ENCODE measurements at regions not wholly inside any gene's neighbourhood (a gene's known extent, or its start where the extent isn't known, plus 50 kb on each side); places are given as distances from the start of the nearest gene placed in this dataset.
"Not testable (repeated sequence)": the region's sequence is repeated elsewhere in the genome, so short reads cannot be mapped to it uniquely, and the experiment has no call there.

DNA sequence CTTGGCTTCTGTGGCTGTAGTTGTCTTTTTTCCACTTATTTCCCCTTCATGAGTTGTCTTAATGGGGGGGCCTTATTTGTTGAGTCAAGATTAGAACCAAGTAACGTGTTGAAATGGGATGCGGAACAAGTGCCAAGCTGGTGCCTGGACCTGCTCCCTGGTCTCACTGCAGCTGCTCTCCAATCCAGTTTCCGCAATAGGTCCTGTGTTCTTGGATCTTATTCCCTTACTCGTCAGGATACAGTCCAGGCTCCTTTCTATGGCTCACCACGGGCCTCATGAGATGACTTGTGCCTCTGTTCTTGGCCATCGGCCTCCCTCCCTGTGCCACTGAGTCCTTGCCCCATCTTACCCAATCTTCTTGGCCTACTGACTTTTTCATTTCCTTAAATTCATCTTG lies 159.6 kb upstream of the CADM1 start:
- DNase-seq (ENCODE audit: low read depth): no peak

DNA sequence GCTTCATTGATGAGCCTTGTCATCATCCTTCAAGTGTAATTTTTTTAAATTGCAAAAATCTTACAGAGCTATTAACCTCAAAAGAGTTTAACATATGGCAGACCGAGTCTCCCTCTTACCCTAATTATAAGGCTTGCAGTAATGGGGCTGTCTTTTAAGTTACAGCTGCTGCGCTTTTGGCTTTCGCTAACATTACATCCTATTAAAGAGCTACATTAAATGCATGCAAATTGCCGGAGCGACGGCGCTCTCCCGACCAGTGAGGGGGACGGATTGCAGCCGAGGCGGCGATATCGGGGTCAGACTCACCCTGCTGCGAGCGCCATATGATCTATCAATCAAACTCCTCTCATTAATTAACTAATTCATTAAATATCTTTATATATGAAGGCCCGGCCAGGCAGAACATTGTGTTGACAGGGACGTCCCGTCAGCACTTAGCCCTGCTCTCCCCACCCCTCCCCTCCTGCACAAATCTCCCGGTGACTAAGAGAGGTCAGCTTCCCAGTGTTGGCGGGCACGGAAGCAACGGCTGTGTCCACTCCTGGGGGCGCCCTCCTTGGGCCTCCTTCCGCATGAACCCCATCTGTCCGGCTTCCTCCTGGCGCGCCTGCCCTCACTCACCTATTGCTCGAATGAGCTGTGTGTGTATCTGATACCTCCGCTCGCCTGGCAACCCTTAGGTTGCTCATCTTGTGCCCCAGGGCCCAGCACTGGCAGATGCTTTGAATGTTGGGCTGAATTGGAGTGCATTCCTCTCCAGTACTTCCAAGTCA lies 156.0 kb upstream of the CADM1 start:
- DNase-seq (ENCODE audit: low read depth): no peak

DNA sequence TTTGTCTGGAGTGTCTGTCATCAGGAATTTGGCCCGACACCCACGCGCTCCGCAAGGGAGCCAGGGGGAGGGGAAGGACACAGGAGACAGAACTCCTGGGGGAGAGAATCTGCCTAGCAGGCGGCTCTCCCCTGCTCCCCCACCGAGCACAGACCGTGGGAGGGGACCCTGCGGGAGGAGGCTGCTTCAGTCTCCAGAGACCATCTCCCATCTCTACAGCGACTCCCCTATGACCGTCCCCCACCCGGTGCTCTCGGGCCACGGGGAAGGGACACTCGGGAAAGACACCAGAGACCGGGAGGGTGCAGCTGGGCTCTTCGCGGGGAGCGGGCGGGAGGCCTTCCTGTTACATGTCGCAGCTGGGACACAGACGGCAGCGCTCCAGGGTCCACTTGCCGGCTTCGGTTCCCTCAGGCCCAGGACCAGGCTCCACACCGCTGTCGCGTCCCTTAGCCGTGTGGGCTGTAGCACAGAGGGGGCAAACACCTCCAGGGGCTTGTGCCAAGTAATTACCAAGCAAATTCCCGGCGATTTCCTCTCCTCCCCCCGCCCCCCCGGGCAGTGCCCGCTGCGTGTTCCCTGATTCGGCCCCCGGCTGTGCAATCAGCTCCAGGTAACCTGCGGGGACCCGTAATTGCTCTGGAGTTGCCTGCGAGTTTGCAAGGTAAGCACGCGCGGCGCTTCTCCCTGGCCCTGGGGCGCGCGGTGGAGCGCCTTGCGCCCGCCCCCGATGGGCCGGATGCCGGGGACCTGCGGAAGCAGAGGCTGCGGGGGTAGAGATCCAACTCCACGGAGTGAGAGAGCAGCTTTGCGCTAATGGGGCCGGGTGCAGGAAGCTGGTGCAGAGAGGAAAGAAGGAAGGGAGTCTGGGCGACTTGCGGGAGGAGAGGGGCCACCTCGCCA lies 155.1 kb upstream of the CADM1 start:
- DNase-seq (ENCODE audit: low read depth): no peak

DNA sequence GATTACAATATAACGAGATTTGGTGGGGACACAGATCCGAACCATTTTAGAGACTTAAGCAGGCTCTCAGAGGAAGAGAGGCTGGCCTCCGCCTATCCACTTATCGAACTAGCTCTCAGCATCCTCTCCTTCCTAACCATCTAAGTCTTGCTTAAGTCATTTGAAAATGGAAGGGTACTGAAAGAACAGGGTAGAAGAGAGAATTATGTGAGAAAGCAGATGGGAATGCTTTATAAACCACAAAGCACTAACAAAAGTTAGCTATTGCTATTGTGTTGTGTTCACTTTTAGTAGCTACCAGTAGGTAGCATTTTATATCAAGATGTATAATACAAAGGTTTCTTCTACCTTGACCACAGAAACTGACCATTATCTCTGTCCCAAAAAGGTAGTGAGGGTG lies 153.4 kb upstream of the CADM1 start:
- DNase-seq (ENCODE audit: low read depth): no peak

DNA sequence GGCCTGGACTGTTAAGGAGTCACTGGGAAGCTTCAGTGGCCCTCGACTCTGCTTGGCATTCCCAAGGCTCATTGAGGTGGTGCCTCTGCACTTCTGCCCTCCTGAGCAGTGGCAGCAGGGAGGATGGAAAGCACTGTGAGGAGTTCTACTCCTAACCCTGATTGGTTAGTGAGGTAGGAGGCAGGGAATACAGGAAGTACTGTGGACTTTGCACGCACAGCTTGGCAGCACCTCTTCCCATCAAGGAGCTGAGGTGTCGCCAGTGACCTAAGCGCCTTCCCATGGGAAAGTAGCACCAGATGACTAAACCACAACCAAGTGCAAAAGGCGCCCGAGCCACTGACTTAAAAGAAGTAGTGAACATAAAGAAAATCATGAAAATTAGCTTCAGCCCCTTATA lies 152.5 kb upstream of the CADM1 start:
- DNase-seq (ENCODE audit: low read depth): no peak

DNA sequence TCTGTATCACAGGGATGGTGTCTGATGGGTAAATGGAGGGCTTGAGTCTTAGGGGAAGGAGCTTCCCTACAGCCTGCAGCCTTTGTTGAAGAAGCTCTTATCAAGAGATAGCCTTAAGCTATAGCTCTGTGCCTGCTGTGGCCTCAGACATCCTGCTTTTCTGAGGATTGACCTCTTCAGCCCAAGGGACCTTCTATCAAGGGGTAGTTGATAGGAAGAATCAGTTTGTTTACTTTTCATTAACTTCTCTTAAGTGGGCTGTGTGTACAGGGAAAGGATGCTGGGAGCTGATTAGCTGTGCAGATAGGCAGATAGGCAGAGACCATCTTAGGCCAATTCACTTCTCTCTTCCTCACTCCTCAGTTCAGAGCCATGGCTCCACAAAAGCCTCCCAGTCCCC lies 151.8 kb upstream of the CADM1 start:
- DNase-seq (ENCODE audit: low read depth): no peak

DNA sequence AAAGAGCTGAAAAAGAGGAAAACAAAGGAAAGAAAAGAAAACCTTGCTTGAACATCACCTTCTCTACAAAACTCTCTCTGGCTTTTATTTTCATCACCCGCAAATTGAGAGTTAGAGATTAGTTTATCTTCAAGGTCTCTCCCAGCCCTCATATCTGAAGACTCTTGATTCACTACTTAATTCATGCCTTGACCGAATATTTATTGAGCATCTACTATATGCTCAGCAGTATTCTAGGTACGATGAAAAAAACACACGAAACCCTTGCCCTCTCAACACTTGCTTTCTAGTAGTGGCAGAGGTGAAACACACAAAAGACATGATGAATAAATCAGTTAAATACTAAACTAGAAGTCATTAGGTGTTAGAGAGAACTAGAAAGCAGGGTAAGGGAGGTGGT lies 150.6 kb upstream of the CADM1 start:
- no peak for DNase-seq (ENCODE audit: low read depth)

DNA sequence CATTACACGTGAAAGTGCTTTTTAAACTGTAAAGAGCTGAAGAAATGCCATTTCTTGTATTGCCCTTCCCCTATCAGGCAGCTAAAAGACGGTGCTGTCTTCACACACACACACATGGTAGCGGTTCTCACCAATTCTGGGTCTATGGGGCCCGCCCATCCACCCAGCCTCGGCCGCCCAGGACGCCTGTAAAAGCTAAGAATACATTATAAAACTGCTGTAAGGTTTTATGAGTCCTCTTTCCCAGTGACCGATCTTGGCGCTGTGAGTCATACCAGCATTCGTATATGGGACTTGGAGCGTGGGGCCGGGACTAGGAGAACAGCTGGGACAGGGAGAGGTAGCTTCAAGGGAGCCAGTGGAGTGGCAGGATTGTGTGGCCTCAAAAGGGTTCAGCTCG lies 149.7 kb upstream of the CADM1 start:
- no peak for DNase-seq (ENCODE audit: low read depth)

DNA sequence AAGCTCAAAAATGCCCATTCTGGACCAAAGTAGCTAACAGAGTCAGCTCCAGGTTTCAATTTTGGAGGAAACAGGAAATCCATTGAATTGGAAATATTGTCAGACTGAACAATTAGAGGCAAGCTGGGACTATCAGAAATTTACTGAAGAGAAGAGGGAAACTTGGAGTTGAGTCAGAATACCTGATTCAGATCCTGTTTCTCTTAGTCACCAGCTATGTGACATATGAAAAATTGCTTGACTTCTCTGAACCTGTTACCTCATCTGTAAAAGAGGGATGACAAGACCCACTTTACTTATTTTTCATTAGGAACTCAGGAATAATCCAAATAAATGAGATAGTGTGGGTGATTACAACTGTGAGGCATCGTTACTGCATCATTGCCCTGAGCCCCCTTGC lies 148.9 kb upstream of the CADM1 start:
- no peak for DNase-seq (ENCODE audit: low read depth)

DNA sequence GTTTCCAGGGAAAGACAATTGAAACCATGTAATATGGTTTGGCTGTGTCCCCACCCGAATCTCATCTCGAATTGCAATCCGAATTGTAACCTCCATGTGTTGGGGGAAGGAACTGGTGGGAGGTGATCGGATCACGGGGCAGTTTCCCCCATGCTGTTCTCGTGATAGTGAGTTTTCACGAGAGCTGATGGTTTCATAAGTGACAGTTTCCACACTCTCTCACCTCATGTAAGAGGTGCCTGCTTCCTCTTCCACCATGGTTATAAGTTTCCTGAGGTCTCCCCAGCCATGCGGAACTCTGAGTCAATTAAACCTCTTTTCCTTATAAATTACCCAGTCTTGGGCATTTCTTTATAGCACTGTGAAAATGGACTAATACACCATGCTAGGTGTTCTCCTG lies 148.3 kb upstream of the CADM1 start:
- no peak for DNase-seq (ENCODE audit: low read depth)

DNA sequence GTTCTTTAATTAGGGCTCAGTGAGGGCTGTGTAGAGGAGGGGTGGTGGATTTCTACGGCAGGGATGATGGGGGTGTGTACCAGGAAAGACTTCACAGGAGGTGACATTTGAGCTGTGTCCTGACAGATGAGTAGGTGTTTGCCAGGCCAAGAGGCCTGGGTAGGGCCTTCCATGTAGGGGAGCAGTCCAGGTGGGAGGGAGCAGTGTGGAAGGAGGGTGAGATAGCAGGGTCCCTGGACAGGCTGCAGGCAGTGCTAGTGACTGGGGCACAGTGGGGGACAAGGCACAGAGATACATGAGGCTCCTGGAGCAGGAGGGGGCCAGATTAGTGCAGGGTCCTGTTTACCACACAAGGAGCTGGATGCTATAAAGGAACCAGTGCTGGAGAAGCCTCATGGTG lies 147.9 kb upstream of the CADM1 start:
- no peak for DNase-seq (ENCODE audit: low read depth)

DNA sequence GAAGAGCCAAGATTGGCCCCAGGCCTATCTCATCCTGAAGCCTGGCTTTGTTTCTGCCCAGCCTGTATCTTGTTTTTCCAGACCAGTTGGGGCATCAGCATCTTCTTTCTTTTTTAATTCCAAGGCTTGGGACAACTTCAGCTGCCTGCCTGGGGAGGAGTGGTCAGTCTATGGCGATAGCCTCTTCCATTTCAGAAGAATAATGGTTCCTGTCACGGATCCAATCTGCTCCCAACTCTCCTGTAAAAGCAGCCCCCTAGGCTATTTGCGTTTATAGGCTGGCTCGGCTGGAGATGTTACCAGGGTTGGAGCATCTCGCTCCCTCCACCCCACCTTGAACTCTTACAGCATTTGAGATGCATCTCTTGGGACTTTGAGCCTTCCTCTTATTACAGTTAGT lies 145.2 kb upstream of the CADM1 start:
- DNase-seq (ENCODE audit: low read depth): no peak

DNA sequence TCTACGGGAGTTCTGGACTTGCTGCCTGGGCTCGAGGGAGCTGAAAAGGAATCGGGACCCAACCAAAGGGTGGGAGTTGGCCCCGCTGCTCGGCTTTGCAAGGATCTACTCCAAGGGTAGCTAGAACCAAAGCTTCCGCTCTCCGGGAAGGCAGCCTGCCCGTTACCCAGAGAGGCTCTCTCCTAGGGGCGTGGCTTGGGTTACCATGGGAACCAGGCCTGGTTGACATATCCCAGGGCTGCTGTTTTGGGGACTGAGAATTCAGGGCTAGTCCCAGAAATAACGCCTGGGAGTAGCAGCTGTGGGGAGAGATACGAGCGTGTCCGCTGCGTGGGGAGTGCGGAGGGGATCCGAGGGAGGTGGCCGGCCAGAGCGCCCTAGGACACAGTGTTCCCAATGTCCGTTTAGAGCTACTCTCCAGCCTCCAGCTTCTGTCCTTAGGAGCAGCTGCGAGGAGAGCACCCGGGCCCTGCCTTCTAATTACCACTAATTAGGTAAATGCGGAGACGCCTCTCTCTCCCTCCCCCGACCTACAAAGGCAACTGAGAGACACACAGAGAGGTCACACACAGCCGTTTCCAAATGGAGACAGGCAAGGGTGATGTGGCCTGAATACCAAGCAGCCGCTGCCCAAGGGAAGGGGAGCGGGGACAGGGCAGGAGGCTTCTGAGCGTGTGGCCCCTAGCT lies 141.6 kb upstream of the CADM1 start:
- no peak for DNase-seq (ENCODE audit: low read depth)

DNA sequence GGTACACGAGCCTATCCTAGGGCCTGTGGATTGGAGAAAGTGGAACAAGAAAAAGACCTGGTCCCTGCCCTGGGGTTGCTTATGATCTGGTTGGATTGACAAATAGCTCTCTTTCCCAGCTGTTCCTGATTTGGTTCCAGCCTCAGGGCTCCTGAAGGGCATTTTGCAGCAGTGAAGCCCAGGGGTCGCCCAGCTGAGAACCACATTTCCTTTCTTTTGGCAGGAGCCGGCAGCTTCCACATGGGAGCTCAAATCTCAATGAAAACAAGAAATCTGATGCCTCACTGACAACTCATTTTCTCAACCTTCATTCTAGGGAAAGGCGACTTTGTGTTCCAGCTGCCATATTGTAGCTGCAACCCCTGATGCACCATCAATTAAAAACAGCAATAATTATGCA lies 140.6 kb upstream of the CADM1 start:
- DNase-seq (ENCODE audit: low read depth): no peak

DNA sequence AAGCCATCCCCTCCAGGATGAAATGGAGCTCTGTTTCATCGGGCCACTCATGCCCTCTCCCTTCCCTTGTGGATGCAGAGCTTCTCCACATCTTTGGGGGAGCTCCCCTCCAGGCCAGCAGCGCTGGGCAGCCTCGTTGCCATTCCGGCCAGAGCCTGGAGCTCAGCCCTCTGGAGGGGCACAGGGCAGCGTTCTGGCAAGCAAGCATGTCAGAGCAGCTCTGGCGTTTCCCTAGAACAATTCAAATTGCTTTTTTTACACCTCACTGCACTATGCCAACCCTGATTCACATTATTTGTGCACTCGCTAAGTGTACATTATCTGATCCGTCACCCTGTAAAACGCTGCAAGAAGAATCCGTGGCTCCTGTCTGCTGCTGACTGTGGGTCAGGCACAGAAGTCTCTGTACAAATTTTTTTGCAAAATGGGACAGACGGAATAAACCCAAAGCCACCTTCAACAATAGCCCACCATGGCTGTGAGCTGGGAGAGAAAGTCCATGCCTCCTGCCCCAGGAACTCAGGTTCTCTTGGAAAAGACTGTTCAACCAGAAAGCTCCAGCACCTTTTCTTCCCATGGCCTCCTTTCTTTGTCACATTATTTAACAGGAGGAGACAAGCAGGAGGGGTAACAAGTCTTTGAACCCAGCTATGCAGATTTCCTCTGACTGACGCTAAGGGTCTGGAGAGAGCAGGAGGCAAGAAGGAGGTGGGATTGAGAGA lies 139.5 kb upstream of the CADM1 start:
- DNase-seq (ENCODE audit: low read depth): no peak

DNA sequence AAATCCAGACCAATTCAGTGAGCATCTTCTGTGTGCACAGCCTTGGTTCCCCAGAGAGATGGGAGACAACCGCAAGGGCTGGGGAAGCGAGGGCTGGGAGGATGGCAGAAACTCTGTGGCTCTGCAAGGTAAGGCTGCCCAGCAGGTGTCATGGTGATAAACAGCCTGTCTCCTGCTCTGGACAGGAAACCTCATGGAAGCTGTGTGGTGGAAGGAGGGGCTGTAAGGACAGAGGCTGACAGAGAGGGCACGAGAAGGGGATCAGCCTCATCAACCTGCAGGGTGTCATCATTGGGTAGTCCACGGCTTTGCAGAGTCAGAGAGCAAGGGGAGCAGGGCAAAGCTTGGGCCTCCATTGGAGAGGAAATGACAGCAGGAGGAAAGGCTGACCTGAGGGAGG lies 138.4 kb upstream of the CADM1 start:
- DNase-seq (ENCODE audit: low read depth): no peak

DNA sequence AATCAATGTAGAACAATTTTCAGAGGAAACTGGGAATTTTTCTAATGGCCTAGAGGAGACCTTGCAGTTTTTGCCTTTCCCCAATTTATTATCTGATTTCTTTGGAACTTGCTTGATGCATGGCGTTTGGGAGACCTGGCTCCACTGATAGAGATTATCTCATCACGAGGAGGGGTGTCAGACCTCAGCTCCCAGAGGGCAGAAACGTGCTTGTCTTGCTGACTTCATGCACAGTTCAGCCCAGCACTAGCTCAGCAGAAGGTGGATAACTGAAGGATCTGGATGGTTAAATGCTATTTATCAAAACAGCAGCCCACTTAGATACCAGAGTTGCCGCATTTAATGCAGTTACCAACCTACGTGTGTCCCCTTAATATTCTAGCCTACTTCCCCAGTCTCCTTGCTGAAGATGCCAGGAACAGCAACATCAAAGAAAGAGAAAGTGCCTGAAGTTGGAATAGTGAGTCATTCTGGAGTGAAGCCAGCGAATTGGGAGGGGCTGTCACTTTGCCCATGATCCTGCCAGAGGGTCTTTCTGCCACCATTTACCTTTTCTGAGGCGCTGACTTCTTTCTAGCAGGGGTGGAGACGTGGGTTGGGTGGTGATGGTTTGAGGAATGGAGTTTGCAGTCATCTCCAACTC lies 133.5 kb upstream of the CADM1 start:
- DNase-seq (ENCODE audit: low read depth): no peak

DNA sequence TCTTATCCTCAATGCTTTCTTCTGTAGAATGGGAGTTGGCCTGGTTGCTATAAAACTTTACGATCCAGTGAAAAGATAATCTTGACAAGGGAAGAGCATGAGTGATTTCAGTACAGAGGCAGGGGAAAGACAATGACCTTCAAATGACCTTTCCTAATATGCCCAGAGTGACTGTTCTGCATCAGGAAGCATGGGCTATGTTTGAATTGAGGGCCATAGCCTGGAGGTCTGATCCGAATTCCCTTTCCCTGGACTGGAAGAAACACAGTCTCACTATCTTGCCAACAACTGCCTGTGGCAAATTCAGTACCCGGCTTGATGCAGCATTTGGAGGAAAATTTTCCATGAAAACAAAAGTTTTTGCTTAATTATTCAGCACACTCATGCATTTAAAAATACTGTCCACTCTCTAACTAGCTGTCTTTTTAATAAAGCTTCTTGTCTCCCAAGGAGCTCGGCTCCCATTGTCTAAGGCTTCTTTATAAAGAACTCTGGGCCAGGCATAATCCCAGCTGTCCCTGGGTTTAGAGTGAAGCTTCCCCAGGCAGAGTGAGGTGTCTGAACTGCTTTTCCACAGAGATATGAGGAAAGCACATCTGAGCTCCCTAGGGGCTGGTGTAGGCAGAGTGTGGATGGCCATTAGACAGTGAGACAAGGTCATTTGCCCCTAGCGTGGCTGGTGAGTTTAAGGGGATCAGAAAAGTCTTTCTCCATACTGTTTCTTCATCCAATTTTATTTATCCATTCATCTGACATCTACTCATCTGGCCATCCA lies 132.7 kb upstream of the CADM1 start:
- DNase-seq (ENCODE audit: low read depth): no peak

DNA sequence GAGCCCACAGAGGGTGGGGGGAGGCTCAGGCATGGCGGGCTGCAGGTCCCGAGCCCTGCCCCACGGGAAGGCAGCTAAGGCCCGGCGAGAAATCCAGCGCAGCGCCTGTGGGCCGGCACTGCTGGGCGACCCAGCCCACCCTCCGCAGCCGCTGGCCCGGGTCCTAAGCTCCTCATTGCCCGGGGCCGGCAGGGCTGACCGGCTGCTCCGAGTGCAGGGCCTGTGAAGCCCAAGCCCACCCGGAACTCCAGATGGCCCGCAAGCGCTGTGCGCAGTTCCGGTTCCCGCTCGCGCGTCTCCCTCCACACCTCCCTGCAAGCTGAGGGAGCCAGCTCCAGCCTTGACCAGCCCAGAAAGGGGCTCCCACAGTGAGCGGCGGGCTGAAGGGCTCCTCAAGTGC lies 129.8 kb upstream of the CADM1 start:
- not testable (repeated sequence) for DNase-seq (ENCODE audit: low read depth)

DNA sequence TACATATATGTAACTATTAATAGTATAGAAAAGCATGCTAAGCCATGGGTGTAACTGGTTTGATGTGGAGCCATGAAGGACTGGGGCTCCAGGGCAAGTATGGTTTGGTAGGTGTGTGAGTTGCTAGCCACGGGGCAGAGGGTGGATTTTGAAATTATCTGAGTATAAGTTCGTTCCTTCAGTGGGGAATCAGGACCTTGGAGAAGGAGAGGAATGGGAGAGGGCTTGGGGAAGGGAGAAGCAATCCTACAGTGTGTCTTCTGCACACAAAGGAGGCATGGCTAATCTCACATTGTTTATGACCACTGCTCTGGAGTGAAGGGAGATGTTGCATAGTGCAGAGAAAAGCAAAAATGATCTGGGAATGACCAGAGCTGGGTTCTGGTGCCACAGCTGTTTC lies 127.8 kb upstream of the CADM1 start:
- no peak for DNase-seq (ENCODE audit: low read depth)

DNA sequence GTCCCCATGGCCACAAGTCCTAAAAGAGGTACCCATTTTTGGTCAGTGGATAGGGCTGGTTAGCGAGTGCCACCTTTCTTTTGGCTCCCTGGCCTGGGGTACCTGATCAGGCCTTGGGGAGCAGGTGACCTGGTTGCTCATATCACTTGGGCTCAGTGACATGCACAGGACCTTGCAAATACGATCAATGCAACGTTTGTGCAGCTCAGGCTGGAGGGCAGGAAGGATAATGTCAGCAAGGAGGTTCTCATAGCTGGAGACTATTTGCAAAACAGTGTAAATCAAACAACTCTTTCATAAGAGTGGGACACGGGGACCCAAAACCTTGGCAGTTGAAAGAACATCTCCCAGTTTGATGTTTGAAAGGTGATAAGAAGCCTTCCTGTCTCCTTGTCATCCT lies 127.4 kb upstream of the CADM1 start:
- DNase-seq (ENCODE audit: low read depth): no peak
